Effector memory CD8-positive, alpha-beta T cell (primary cell): ENCODE measurements at regions not wholly inside any gene's neighbourhood (a gene's known extent, or its start where the extent isn't known, plus 50 kb on each side); places are given as distances from the start of the nearest gene placed in this dataset.
"Not testable (repeated sequence)": the region's sequence is repeated elsewhere in the genome, so short reads cannot be mapped to it uniquely, and the experiment has no call there.

Source experiments
- ATAC-seq: fragments of 150-1000 bp; cut with Tn5 transposase; replicated peaks from 2 replicates; pipeline ENCODE4 v1.10.0; 2021; ENCODE audit warnings: mild to moderate bottlenecking, moderate library complexity
- DNase-seq, 3 experiments: peaks; one replicate each; pipeline ENCODE4 v3.0.0; 2021
- H3K27ac Mint-ChIP-seq, 2 donors: one replicate each; pipeline ENCODE4 v1.8.0; 2022; ENCODE audit warnings: mild to moderate bottlenecking in 2 of 2, mixed read lengths in 2 of 2, moderate library complexity in 2 of 2
- H3K27me3 Mint-ChIP-seq, 2 donors: one replicate each; pipeline ENCODE4 v1.8.0; 2022; ENCODE audit warnings: mixed read lengths in 2 of 2
- H3K36me3 Mint-ChIP-seq: one replicate; pipeline ENCODE4 v1.8.0; 2022; ENCODE audit warnings: mild to moderate bottlenecking, moderate library complexity, mixed read lengths; ENCODE audit not compliant: insufficient read depth
- H3K4me1 Mint-ChIP-seq, 2 donors: one replicate each; pipeline ENCODE4 v1.8.0; 2022; ENCODE audit warnings: low read depth in 2 of 2, mixed read lengths in 2 of 2
- H3K4me3 Mint-ChIP-seq, 2 donors: one replicate each; pipeline ENCODE4 v1.8.0; 2022; ENCODE audit warnings: mild to moderate bottlenecking in 2 of 2, mixed read lengths in 2 of 2, moderate library complexity in 2 of 2
- H3K9me3 Mint-ChIP-seq, 2 donors: one replicate each; pipeline ENCODE4 v1.8.0; 2022; ENCODE audit warnings: mixed read lengths in 2 of 2

GRCh38 chr10:21134645-21135022 lies 237.5 kb upstream of the NEBL start:
- Mint-ChIP-seq H3K4me1 (no peaks in the 10 kb centered on the region), H3K9me3 (peaks cover 0 to 2% of the 10 kb centered on the region in 2 donors), H3K36me3 (no peaks in the 10 kb centered on the region), H3K27ac (no peak overlapping the region), H3K4me3 (no peak overlapping the region), H3K27me3 (peaks cover 13 to 20% of the 10 kb centered on the region in 2 donors)
- no peak for DNase-seq
- ATAC-seq: no peak

- peaks cover 0 to 2% of the 10 kb centered on the region in 2 donors for H3K9me3 Mint-ChIP-seq
- ATAC-seq: no peak
- H3K36me3 Mint-ChIP-seq: no peaks in the 10 kb centered on the region
- no peak overlapping the region for H3K27ac Mint-ChIP-seq
- no peak for DNase-seq
- no peak overlapping the region for H3K4me3 Mint-ChIP-seq
- peaks cover 6 to 9% of the 10 kb centered on the region in 2 donors for H3K27me3 Mint-ChIP-seq
- no peaks in the 10 kb centered on the region for H3K4me1 Mint-ChIP-seq
Observed at GRCh38 chr10:21130683-21131442, 233.8 kb upstream of the NEBL start.

- Mint-ChIP-seq H3K36me3 (no peaks in the 10 kb centered on the region), H3K4me1 (no peaks in the 10 kb centered on the region), H3K9me3 (peaks cover 0 to 2% of the 10 kb centered on the region in 2 donors), H3K27ac (no peak overlapping the region), H3K27me3 (peaks cover 3 to 6% of the 10 kb centered on the region in 2 donors), H3K4me3 (no peak overlapping the region)
- ATAC-seq (no peak), DNase-seq (no peak)
Observed at GRCh38 chr10:21130108-21130507, 233.0 kb upstream of the NEBL start.

GRCh38 chr10:21125471-21126228 lies 228.5 kb upstream of the NEBL start:
- no peak overlapping the region for H3K27ac Mint-ChIP-seq
- no peak overlapping the region for H3K4me3 Mint-ChIP-seq
- H3K9me3 Mint-ChIP-seq: no peaks in the 10 kb centered on the region
- H3K27me3 Mint-ChIP-seq: no peaks in the 10 kb centered on the region
- DNase-seq: no peak
- H3K4me1 Mint-ChIP-seq: no peaks in the 10 kb centered on the region
- ATAC-seq: no peak
- H3K36me3 Mint-ChIP-seq: no peaks in the 10 kb centered on the region

GRCh38 chr10:21122907-21123306 lies 225.8 kb upstream of the NEBL start:
- ATAC-seq: no peak
- H3K4me3 Mint-ChIP-seq: no peak overlapping the region
- no peaks in the 10 kb centered on the region for H3K9me3 Mint-ChIP-seq

GRCh38 chr10:21121822-21122221 lies 224.7 kb upstream of the NEBL start:
- not testable (repeated sequence) for H3K4me1 Mint-ChIP-seq, H3K9me3 Mint-ChIP-seq, H3K36me3 Mint-ChIP-seq, DNase-seq, H3K4me3 Mint-ChIP-seq, ATAC-seq, H3K27ac Mint-ChIP-seq, H3K27me3 Mint-ChIP-seq

More at GRCh38 chr10:21122907-21123306, 225.8 kb upstream of the NEBL start:
- Mint-ChIP-seq H3K27me3 (no peaks in the 10 kb centered on the region), H3K4me1 (no peaks in the 10 kb centered on the region), H3K27ac (no peak overlapping the region), H3K36me3 (no peaks in the 10 kb centered on the region)
- no peak for DNase-seq

GRCh38 chr10:21114683-21115082 lies 217.6 kb upstream of the NEBL start:
- ATAC-seq (no peak), DNase-seq (no peak)
- Mint-ChIP-seq H3K4me3 (no peak overlapping the region), H3K27ac (no peak overlapping the region), H3K36me3 (no peaks in the 10 kb centered on the region), H3K27me3 (peaks cover 12 to 13% of the 10 kb centered on the region in 2 donors), H3K9me3 (peaks cover 0 to 2% of the 10 kb centered on the region in 2 donors), H3K4me1 (no peaks in the 10 kb centered on the region)

- no peak overlapping the region for H3K4me3 Mint-ChIP-seq
- no peaks in the 10 kb centered on the region for H3K4me1 Mint-ChIP-seq
- peaks cover 22 to 23% of the 10 kb centered on the region in 2 donors for H3K27me3 Mint-ChIP-seq
- peaks cover 2 to 6% of the 10 kb centered on the region in 2 donors for H3K9me3 Mint-ChIP-seq
- DNase-seq (no peak), ATAC-seq (no peak)
- no peaks in the 10 kb centered on the region for H3K36me3 Mint-ChIP-seq
- H3K27ac Mint-ChIP-seq: no peak overlapping the region
Observed at GRCh38 chr10:21110358-21110757, 213.2 kb upstream of the NEBL start.

GRCh38 chr10:21106931-21107330 lies 209.8 kb upstream of the NEBL start:
- not testable (repeated sequence) for DNase-seq, H3K4me1 Mint-ChIP-seq, ATAC-seq, H3K27ac Mint-ChIP-seq, H3K36me3 Mint-ChIP-seq, H3K9me3 Mint-ChIP-seq, H3K4me3 Mint-ChIP-seq
- H3K27me3 Mint-ChIP-seq: peaks cover 22 to 23% of the 10 kb centered on the region in 2 donors

- not testable (repeated sequence) for H3K36me3 Mint-ChIP-seq, DNase-seq, H3K9me3 Mint-ChIP-seq, ATAC-seq, H3K4me3 Mint-ChIP-seq, H3K27ac Mint-ChIP-seq, H3K4me1 Mint-ChIP-seq
- H3K27me3 Mint-ChIP-seq: peaks cover 16% of the 10 kb centered on the region in 2 donors
Observed at GRCh38 chr10:21105331-21105730, 208.2 kb upstream of the NEBL start.

- ATAC-seq: no peak
- DNase-seq: no peak
- Mint-ChIP-seq H3K4me1 (no peaks in the 10 kb centered on the region), H3K36me3 (no peaks in the 10 kb centered on the region), H3K9me3 (peaks cover 0 to 3% of the 10 kb centered on the region in 2 donors), H3K4me3 (no peak overlapping the region), H3K27me3 (no peaks in the 10 kb centered on the region), H3K27ac (no peak overlapping the region)
Observed at GRCh38 chr10:21100871-21101514, 203.9 kb upstream of the NEBL start.

- Mint-ChIP-seq H3K9me3 (peaks cover 0 to 3% of the 10 kb centered on the region in 2 donors), H3K27me3 (no peaks in the 10 kb centered on the region)
- DNase-seq: no peak
Observed at GRCh38 chr10:21100190-21100589, 203.1 kb upstream of the NEBL start.

GRCh38 chr10:21099291-21100062 lies 202.4 kb upstream of the NEBL start:
- no peak for DNase-seq
- Mint-ChIP-seq H3K4me3 (no peak overlapping the region), H3K9me3 (peaks cover 0 to 3% of the 10 kb centered on the region in 2 donors), H3K36me3 (no peaks in the 10 kb centered on the region), H3K27me3 (no peaks in the 10 kb centered on the region), H3K27ac (no peak overlapping the region), H3K4me1 (no peaks in the 10 kb centered on the region)
- no peak for ATAC-seq

More at GRCh38 chr10:21100190-21100589, 203.1 kb upstream of the NEBL start:
- no peak overlapping the region for H3K4me3 Mint-ChIP-seq
- no peak for ATAC-seq
- no peaks in the 10 kb centered on the region for H3K36me3 Mint-ChIP-seq
- no peaks in the 10 kb centered on the region for H3K4me1 Mint-ChIP-seq
- no peak overlapping the region for H3K27ac Mint-ChIP-seq
